ENCODE measurements at regions not wholly inside any gene's neighbourhood (a gene's known extent, or its start where the extent isn't known, plus 50 kb on each side); places are given as distances from the start of the nearest gene placed in this dataset.

- DNase-seq (ENCODE audit: low spot score), result peak; percentile 31
These were observed 57.5 kb upstream of the PRR23E start for GRCh38 chr3:127135241-127136023.

DNA sequence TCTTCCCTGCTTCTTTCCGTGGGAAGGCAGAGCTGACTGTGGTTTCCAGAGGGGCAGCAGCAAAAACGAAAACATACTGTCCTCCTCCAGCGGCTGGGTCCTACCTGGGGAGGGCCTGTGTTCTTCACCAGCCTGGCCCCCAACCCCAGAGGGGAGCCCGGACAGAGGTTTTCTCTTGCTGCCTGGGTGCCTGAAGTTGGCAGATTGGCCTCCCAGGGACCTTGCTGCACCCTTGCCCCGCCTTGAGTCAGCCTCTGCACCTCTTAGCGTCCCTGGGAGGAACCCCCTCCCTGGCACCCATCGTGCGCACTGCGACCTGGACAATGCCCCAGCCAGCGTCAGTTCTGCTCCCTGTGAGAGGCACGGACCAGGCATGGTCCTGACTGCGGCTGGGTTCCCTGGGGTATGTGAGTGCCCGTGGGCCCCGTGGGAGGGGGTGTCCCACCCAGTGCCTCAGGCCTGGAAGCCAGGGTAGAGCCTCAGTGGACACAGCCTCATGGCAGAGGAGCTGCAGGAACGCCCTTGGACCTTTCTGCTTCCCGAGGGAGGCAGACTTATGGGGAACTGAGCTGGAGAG is 56.8 kb upstream of the PRR23E start:
- DNase-seq (ENCODE audit: low spot score), result no peak

GRCh38 chr3:127136706-127137105 is 56.2 kb upstream of the PRR23E start:
- no peak for DNase-seq (ENCODE audit: low spot score)

DNA sequence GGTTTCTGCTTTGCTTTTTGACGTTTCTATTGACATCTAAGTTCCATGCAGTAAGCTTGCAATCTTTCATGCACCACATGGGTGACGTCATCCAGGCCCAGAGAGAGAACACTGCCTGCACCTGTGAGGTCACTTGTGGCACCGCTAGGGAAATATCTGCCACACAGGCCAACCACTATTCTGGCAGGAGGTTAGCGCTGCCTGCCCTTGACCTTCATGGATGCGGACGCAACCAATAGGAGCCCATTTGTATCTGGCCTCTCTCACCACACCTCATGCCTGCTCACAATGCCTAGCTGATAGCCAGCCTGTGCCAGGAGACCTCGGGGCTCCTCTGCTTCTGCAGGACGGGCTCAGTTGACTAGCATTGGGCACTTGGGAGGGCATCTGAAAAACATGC is 55.8 kb upstream of the PRR23E start:
- no peak for DNase-seq (ENCODE audit: low spot score)

DNA sequence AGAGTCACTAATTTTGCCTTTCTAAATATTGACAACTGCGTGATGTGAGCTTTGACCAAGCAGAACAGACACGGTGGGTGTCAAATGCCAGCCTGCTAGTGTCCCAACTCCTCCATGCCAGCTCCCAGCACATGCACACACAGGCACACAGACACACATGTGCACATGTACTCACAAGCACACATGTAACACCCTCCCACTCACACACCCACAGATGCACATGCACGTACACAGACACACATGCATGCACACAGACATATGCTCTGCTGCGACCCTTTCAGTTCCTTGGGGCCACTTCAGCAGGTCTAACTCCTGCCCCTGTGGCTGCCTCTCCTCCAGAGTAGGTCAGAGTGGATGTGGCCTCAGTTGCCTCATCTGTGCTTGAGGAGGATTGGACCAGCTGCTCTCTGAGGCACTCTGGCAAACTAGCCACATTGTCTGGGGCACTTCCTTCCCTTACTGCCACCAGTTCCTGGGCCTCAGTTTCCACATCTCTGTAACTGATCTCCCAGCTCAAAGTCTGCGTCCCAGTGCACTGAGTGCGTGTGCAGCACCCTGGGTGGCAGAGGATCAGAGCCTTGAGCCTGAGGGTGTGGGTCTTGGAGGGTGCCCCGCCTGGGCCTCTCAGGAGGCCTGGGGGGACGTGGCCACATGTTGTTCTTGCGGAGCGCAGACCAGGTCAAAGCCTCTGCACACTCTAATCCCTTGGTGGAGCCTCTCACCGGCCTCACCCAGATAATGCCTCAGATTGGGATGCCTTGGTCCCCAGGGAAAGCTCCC is 55.0 kb upstream of the PRR23E start:
- DNase-seq (ENCODE audit: low spot score), result no peak

DNA sequence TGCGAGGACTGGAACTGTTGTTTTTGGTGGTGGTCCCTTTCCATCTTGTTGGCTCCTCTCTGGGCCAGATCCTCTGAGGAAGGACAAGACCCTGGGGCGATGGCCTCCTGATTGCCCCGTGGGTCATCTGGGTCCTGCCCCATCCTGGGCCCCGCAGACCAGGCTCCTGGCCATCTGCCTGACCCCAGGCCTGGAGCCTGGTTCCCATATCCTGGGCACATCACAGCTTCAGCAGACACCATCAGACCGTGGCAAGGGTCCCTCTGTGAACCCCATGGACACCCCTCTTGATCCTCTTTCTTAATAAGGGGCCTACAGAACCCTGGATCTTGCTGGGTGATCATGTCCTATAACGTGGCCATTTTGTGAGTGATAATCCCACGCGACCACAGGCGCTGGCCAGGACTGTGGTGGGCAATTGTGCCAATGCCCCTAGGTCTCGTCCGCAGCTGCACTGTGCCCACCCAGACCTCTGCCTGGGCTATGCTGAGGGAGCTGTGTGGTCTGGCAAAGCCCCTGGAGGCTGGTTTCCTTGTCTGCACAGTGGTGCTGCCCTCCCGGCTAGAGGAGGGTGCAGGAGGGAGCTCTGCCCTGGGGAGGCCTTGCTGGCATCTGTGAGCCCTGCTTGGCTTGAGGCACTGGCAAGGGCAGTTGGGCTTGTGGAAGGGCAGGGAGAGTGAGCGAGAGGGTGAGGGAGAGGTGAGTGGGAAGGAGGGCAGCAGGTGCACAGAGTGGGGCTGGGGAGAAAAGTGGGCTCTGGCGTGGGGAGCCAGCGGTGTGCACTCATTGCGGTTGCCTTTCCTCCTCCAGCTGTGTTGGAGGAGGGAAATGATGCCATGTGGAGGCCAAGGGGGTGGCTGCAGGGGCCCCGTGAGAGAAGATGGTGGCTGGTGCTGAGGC is 53.1 kb upstream of the PRR23E start:
- no peak for DNase-seq (ENCODE audit: low spot score)

GRCh38 chr3:127140501-127141460 is 52.1 kb upstream of the PRR23E start:
- no peak for DNase-seq (ENCODE audit: low spot score)

GRCh38 chr3:127141921-127142730 is 50.8 kb upstream of the PRR23E start:
- DNase-seq (ENCODE audit: low spot score), result no peak
